DMS114 treated with DMSO at 0.1 percent for 48 hours (cell line): ENCODE measurements at regions not wholly inside any gene's neighbourhood (a gene's known extent, or its start where the extent isn't known, plus 50 kb on each side); places are given as distances from the start of the nearest gene placed in this dataset.

Experiments
- DNase-seq: peaks from one replicate; lab custom pipeline; 2025; ENCODE audit not compliant: unreplicated experiment; lab: John Stamatoyannopoulos, UW

- no peak for DNase-seq
Measured at GRCh38 chr2:19140463-19141208, 217.8 kb downstream of the OSR1 start.

- DNase-seq = no peak
Measured at GRCh38 chr2:19139386-19139785, 219.0 kb downstream of the OSR1 start.

GRCh38 chr2:19138264-19138825 is 220.1 kb downstream of the OSR1 start:
- no peak for DNase-seq

GRCh38 chr2:19137433-19137832 is 221.0 kb downstream of the OSR1 start:
- no peak for DNase-seq

- DNase-seq = no peak
Measured at GRCh38 chr2:19132967-19133366, 225.5 kb downstream of the OSR1 start.

GRCh38 chr2:19131871-19132270 is 226.6 kb downstream of the OSR1 start:
- no peak for DNase-seq

- no peak for DNase-seq
Measured at GRCh38 chr2:19128148-19128547, 230.3 kb downstream of the OSR1 start.

GRCh38 chr2:19127616-19128015 is 230.8 kb downstream of the OSR1 start:
- DNase-seq = no peak

- DNase-seq = no peak
Measured at GRCh38 chr2:19125901-19126680, 232.3 kb downstream of the OSR1 start.

- no peak for DNase-seq
Measured at GRCh38 chr2:19124135-19124534, 234.3 kb downstream of the OSR1 start.

GRCh38 chr2:19123556-19123955 is 234.9 kb downstream of the OSR1 start:
- no peak for DNase-seq

GRCh38 chr2:19122220-19122619 is 236.2 kb downstream of the OSR1 start:
- DNase-seq = no peak

- DNase-seq = no peak
Measured at GRCh38 chr2:19120941-19121750, 237.3 kb downstream of the OSR1 start.

GRCh38 chr2:19120181-19120580 is 238.2 kb downstream of the OSR1 start:
- no peak for DNase-seq

GRCh38 chr2:19119326-19120001 is 239.0 kb downstream of the OSR1 start:
- DNase-seq = no peak

GRCh38 chr2:19116918-19117317 is 241.5 kb downstream of the OSR1 start:
- no peak for DNase-seq

GRCh38 chr2:19114754-19115231 is 243.6 kb downstream of the OSR1 start:
- no peak for DNase-seq

- DNase-seq = no peak
Measured at GRCh38 chr2:19114126-19114525, 244.3 kb downstream of the OSR1 start.

GRCh38 chr2:19111354-19111753 is 247.1 kb downstream of the OSR1 start:
- no peak for DNase-seq

- DNase-seq = no peak
Measured at GRCh38 chr2:19109518-19109917, 248.9 kb downstream of the OSR1 start.

GRCh38 chr2:19106376-19106775 is 252.0 kb downstream of the OSR1 start:
- no peak for DNase-seq
